DND-41 (cell line): ENCODE measurements at regions not wholly inside any gene's neighbourhood (a gene's known extent, or its start where the extent isn't known, plus 50 kb on each side); places are given as distances from the start of the nearest gene placed in this dataset.

Experiments used
- ATAC-seq: fragments of 200-7000 bp; cut with Tn5 transposase; 3 replicates; pipeline ENCODE4 v1.9.1; 2021; ENCODE audit warnings: low read depth; ENCODE audit not compliant: insufficient read depth
- DNase-seq: peaks from one replicate; pipeline ENCODE4 v3.0.0-alpha.2; 2020
- H2AFZ ChIP-seq: 2 replicates; pipeline ENCODE4 v1.6.0; 2012; ENCODE audit warnings: low read depth, low read length
- H3K27ac ChIP-seq: 2 replicates; pipeline ENCODE4 v1.5.1; 2012; ENCODE audit warnings: low read length, inconsistent platforms
- H3K27me3 ChIP-seq: fragments of 200-600 bp; sonication (generic); 2 replicates; pipeline ENCODE4 v1.6.0; 2012; ENCODE audit warnings: low read length, mild to moderate bottlenecking, inconsistent platforms; ENCODE audit not compliant: insufficient read depth, poor library complexity
- H3K36me3 ChIP-seq: 2 replicates; pipeline ENCODE4 v1.5.1; 2012; ENCODE audit warnings: low read length, inconsistent platforms; ENCODE audit not compliant: insufficient read depth
- H3K4me1 ChIP-seq: 2 replicates; pipeline ENCODE4 v1.5.1; 2012; ENCODE audit warnings: mild to moderate bottlenecking, low read length; ENCODE audit not compliant: insufficient read depth
- H3K4me2 ChIP-seq: 2 replicates; pipeline ENCODE4 v1.6.0; 2012; ENCODE audit warnings: mild to moderate bottlenecking, moderate library complexity, low read length, inconsistent platforms; ENCODE audit not compliant: insufficient read depth
- H3K4me3 ChIP-seq, 2 experiments: fragments of 200-600 bp in 1 of 2; shearing (Covaris generic) in 1 of 2; 2 replicates each; pipeline ENCODE4 v1.5.1; 2012 to 2016; ENCODE audit warnings: inconsistent platforms in 2 of 2, low read length in 2 of 2, mild to moderate bottlenecking in 2 of 2, low read depth in 1 of 2, moderate library complexity in 1 of 2
- H3K79me2 ChIP-seq: 2 replicates; pipeline ENCODE4 v1.6.0; 2012; ENCODE audit warnings: low read length, inconsistent platforms; ENCODE audit not compliant: insufficient read depth
- H3K9ac ChIP-seq: 2 replicates; pipeline ENCODE4 v1.6.0; 2012; ENCODE audit warnings: low read depth, mild to moderate bottlenecking, inconsistent platforms, low read length, moderate library complexity
- H3K9me3 ChIP-seq: 2 replicates; pipeline ENCODE4 v1.5.1; 2012; ENCODE audit warnings: low read length, moderate library complexity, mild to moderate bottlenecking, inconsistent platforms; ENCODE audit not compliant: insufficient read depth, severe bottlenecking
- H4K20me1 ChIP-seq: 2 replicates; pipeline ENCODE4 v1.6.0; 2012; ENCODE audit warnings: low read length; ENCODE audit not compliant: insufficient read depth
- CTCF ChIP-seq: IDR thresholded peaks from 2 replicates; pipeline ENCODE4 v1.5.1; 2012; ENCODE audit warnings: borderline replicate concordance, low read length, moderate library complexity, mild to moderate bottlenecking; ENCODE audit not compliant: poor library complexity, severe bottlenecking; ENCODE audit errors: extremely low read depth
- EZH2 ChIP-seq: IDR thresholded peaks from 3 replicates; pipeline ENCODE4 v1.6.1; 2012; ENCODE audit warnings: borderline replicate concordance, low read depth, mild to moderate bottlenecking, moderate library complexity, low read length, inconsistent platforms; ENCODE audit not compliant: severe bottlenecking

- Histone ChIP-seq H3K4me2 (no peak overlapping the region), H4K20me1 (no peaks in the 10 kb centered on the region), H3K4me3 (no peak overlapping the region), H3K4me1 (0 out of 2 replicates have a peak, but pooled peaks cover 2% of the 10 kb centered on the region), H3K27ac (no peak overlapping the region), H3K27me3 (no peaks in the 10 kb centered on the region), H3K79me2 (no peaks in the 10 kb centered on the region), H3K9me3 (no peaks in the 10 kb centered on the region), H3K36me3 (no peaks in the 10 kb centered on the region), H3K9ac (no peak overlapping the region), H2AFZ (no peak overlapping the region)
- DNase-seq (no peak), ATAC-seq (no peak)
- TF ChIP-seq CTCF = no peak
- TF ChIP-seq EZH2 = no peak
These were observed 210.8 kb upstream of the RASGEF1B start for GRCh38 chr4:81682492-81682891.

GRCh38 chr4:81679315-81679714 lies 207.6 kb upstream of the RASGEF1B start:
- H3K79me2 ChIP-seq = no peaks in the 10 kb centered on the region
- H2AFZ ChIP-seq = no peak overlapping the region
- no peak overlapping the region for H3K27ac ChIP-seq
- no peak overlapping the region for H3K4me3 ChIP-seq
- H3K9me3 ChIP-seq = no peaks in the 10 kb centered on the region
- H3K9ac ChIP-seq = no peak overlapping the region
- DNase-seq = no peak
- no peaks in the 10 kb centered on the region for H3K4me1 ChIP-seq
- no peaks in the 10 kb centered on the region for H3K36me3 ChIP-seq
- H3K4me2 ChIP-seq = no peak overlapping the region
- no peak for ATAC-seq
- no peaks in the 10 kb centered on the region for H4K20me1 ChIP-seq
- H3K27me3 ChIP-seq = no peaks in the 10 kb centered on the region
- TF ChIP-seq CTCF = no peak
- TF ChIP-seq EZH2 = no peak

- Histone ChIP-seq H3K79me2 (no peaks in the 10 kb centered on the region), H3K27me3 (no peaks in the 10 kb centered on the region), H4K20me1 (no peaks in the 10 kb centered on the region), H3K9ac (no peak overlapping the region), H3K4me1 (no peaks in the 10 kb centered on the region), H2AFZ (no peak overlapping the region), H3K4me2 (no peak overlapping the region), H3K36me3 (no peaks in the 10 kb centered on the region), H3K4me3 (no peak overlapping the region), H3K9me3 (no peaks in the 10 kb centered on the region), H3K27ac (no peak overlapping the region)
- ATAC-seq (no peak), DNase-seq (no peak)
- no peak for TF ChIP-seq CTCF
- no peak for TF ChIP-seq EZH2
These were observed 207.1 kb upstream of the RASGEF1B start for GRCh38 chr4:81678801-81679200.

- Histone ChIP-seq H3K27me3 (no peaks in the 10 kb centered on the region), H3K4me1 (no peaks in the 10 kb centered on the region), H3K79me2 (no peaks in the 10 kb centered on the region), H3K36me3 (no peaks in the 10 kb centered on the region), H3K9me3 (no peaks in the 10 kb centered on the region), H3K9ac (no peak overlapping the region), H3K27ac (no peak overlapping the region), H4K20me1 (no peaks in the 10 kb centered on the region), H3K4me2 (no peak overlapping the region), H3K4me3 (no peak overlapping the region), H2AFZ (no peak overlapping the region)
- ATAC-seq = no peak
- DNase-seq = no peak
- TF ChIP-seq CTCF = no peak
- no peak for TF ChIP-seq EZH2
These were observed 204.8 kb upstream of the RASGEF1B start for GRCh38 chr4:81676537-81676936.
